HG03025 (cell line): ENCODE measurements at regions not wholly inside any gene's neighbourhood (a gene's known extent, or its start where the extent isn't known, plus 50 kb on each side); places are given as distances from the start of the nearest gene placed in this dataset.

ENCODE experiments used
- ATAC-seq: cut with Tn5 transposase; IDR thresholded peaks from one replicate; pipeline ENCODE4 v1.9.1; 2021; ENCODE audit warnings: mild to moderate bottlenecking, moderate library complexity; ENCODE audit not compliant: unreplicated experiment, low FRiP score

- ATAC-seq, result no peak
Observed at GRCh38 chr3:148433665-148434064, 264.0 kb upstream of the AGTR1 start.

GRCh38 chr3:148435534-148435933 lies 262.2 kb upstream of the AGTR1 start:
- no peak for ATAC-seq

- peak; percentile 84 for ATAC-seq
Observed at GRCh38 chr3:148439254-148439822, 258.4 kb upstream of the AGTR1 start.

GRCh38 chr3:148441191-148441590 lies 256.5 kb upstream of the AGTR1 start:
- ATAC-seq, result no peak

- no peak for ATAC-seq
Observed at GRCh38 chr3:148450819-148451218, 246.9 kb upstream of the AGTR1 start.

GRCh38 chr3:148451969-148452368 lies 245.7 kb upstream of the AGTR1 start:
- no peak for ATAC-seq

GRCh38 chr3:148453781-148454191 lies 243.9 kb upstream of the AGTR1 start:
- no peak for ATAC-seq

- ATAC-seq, result no peak
Observed at GRCh38 chr3:148455098-148455497, 242.6 kb upstream of the AGTR1 start.

- no peak for ATAC-seq
Observed at GRCh38 chr3:148457886-148458285, 239.8 kb upstream of the AGTR1 start.

- no peak for ATAC-seq
Observed at GRCh38 chr3:148459931-148460513, 237.7 kb upstream of the AGTR1 start.

GRCh38 chr3:148460686-148461085 lies 237.0 kb upstream of the AGTR1 start:
- no peak for ATAC-seq

- no peak for ATAC-seq
Observed at GRCh38 chr3:148464246-148464645, 233.5 kb upstream of the AGTR1 start.

GRCh38 chr3:148466143-148466542 lies 231.6 kb upstream of the AGTR1 start:
- ATAC-seq, result no peak

- no peak for ATAC-seq
Observed at GRCh38 chr3:148466980-148467740, 230.5 kb upstream of the AGTR1 start.

- no peak for ATAC-seq
Observed at GRCh38 chr3:148477375-148477774, 220.3 kb upstream of the AGTR1 start.

- no peak for ATAC-seq
Observed at GRCh38 chr3:148493631-148494030, 204.1 kb upstream of the AGTR1 start.

- no peak for ATAC-seq
Observed at GRCh38 chr3:148494451-148494850, 203.3 kb upstream of the AGTR1 start.

- ATAC-seq, result no peak
Observed at GRCh38 chr3:148500881-148501280, 196.8 kb upstream of the AGTR1 start.

- no peak for ATAC-seq
Observed at GRCh38 chr3:148510116-148510515, 187.6 kb upstream of the AGTR1 start.

- no peak for ATAC-seq
Observed at GRCh38 chr3:148510561-148510960, 187.1 kb upstream of the AGTR1 start.

GRCh38 chr3:148512648-148513047 lies 185.1 kb upstream of the AGTR1 start:
- no peak for ATAC-seq

GRCh38 chr3:148513096-148513543 lies 184.6 kb upstream of the AGTR1 start:
- no peak for ATAC-seq
